ENCODE measurements at regions not wholly inside any gene's neighbourhood (a gene's known extent, or its start where the extent isn't known, plus 50 kb on each side); places are given as distances from the start of the nearest gene placed in this dataset.

- TF ChIP-seq CTCF (IDR thresholded peaks at IDR 0.05) = no peak
- TF ChIP-seq EZH2 (IDR thresholded peaks at IDR 0.05; ENCODE audit: borderline replicate concordance, insufficient read depth, low read depth, low read length, poor library complexity, severe bottlenecking) = no peak
These were observed 417.2 kb downstream of the RAPGEF2 start for GRCh38 chr4:159520074-159520473.

All from B cell (primary cell).